OCI-LY1 (cell line): ENCODE measurements at regions not wholly inside any gene's neighbourhood (a gene's known extent, or its start where the extent isn't known, plus 50 kb on each side); places are given as distances from the start of the nearest gene placed in this dataset.

Source experiments
- EZH2 ChIP-seq: fragments of 200-600 bp; sonication (generic), shearing (Covaris generic); IDR thresholded peaks from 2 replicates; pipeline ENCODE4 v1.8.0; 2017; ENCODE audit warnings: borderline replicate concordance, mixed run types, mild to moderate bottlenecking, antibody characterized with exemption, low read length, moderate library complexity, mixed read lengths
- TF ChIP-seq, protein P1 (sequence below): fragments of 200-600 bp; sonication (generic), shearing (Covaris generic); IDR thresholded peaks from 2 replicates; pipeline ENCODE4 v1.5.1; 2017; ENCODE audit warnings: mild to moderate bottlenecking, antibody characterized with exemption, low read length, moderate library complexity, mixed read lengths

GRCh38 chr2:75309596-75310463, 110.5 kb upstream of the TACR1 start:
- TF ChIP-seq, protein P1, sequence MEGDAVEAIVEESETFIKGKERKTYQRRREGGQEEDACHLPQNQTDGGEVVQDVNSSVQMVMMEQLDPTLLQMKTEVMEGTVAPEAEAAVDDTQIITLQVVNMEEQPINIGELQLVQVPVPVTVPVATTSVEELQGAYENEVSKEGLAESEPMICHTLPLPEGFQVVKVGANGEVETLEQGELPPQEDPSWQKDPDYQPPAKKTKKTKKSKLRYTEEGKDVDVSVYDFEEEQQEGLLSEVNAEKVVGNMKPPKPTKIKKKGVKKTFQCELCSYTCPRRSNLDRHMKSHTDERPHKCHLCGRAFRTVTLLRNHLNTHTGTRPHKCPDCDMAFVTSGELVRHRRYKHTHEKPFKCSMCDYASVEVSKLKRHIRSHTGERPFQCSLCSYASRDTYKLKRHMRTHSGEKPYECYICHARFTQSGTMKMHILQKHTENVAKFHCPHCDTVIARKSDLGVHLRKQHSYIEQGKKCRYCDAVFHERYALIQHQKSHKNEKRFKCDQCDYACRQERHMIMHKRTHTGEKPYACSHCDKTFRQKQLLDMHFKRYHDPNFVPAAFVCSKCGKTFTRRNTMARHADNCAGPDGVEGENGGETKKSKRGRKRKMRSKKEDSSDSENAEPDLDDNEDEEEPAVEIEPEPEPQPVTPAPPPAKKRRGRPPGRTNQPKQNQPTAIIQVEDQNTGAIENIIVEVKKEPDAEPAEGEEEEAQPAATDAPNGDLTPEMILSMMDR, result no peak
- TF ChIP-seq EZH2, result no peak
